ENCODE measurements at regions not wholly inside any gene's neighbourhood (a gene's known extent, or its start where the extent isn't known, plus 50 kb on each side); places are given as distances from the start of the nearest gene placed in this dataset.

- DNase-seq (ENCODE audit: low read depth in 4 of 4, low spot score in 3 of 4) = no peak
Measured at GRCh38 chr10:78155722-78156121, 122.1 kb downstream of the RPS24 start.

GRCh38 chr10:78160591-78160990 is 126.9 kb downstream of the RPS24 start:
- no peak for DNase-seq (ENCODE audit: low read depth in 4 of 4, low spot score in 3 of 4)

- no peak for DNase-seq (ENCODE audit: low read depth in 4 of 4, low spot score in 3 of 4)
Measured at GRCh38 chr10:78162853-78163252, 129.2 kb downstream of the RPS24 start.

- DNase-seq (ENCODE audit: low read depth in 4 of 4, low spot score in 3 of 4) = no peak
Measured at GRCh38 chr10:78164702-78165101, 131.0 kb downstream of the RPS24 start.

GRCh38 chr10:78165172-78165571 is 131.5 kb downstream of the RPS24 start:
- DNase-seq (ENCODE audit: low read depth in 4 of 4, low spot score in 3 of 4) = no peak

GRCh38 chr10:78165617-78166016 is 132.0 kb downstream of the RPS24 start:
- DNase-seq (ENCODE audit: low read depth in 4 of 4, low spot score in 3 of 4) = no peak

GRCh38 chr10:78166261-78166660 is 132.6 kb downstream of the RPS24 start:
- no peak for DNase-seq (ENCODE audit: low read depth in 4 of 4, low spot score in 3 of 4)

GRCh38 chr10:78169214-78169613 is 135.6 kb downstream of the RPS24 start:
- no peak for DNase-seq (ENCODE audit: low read depth in 4 of 4, low spot score in 3 of 4)

- DNase-seq (ENCODE audit: low read depth in 4 of 4, low spot score in 3 of 4) = no peak
Measured at GRCh38 chr10:78170026-78170475, 136.4 kb downstream of the RPS24 start.

- no peak for DNase-seq (ENCODE audit: low read depth in 4 of 4, low spot score in 3 of 4)
Measured at GRCh38 chr10:78171633-78172400, 138.2 kb downstream of the RPS24 start.

GRCh38 chr10:78173360-78174015 is 139.8 kb downstream of the RPS24 start:
- no peak for DNase-seq (ENCODE audit: low read depth in 4 of 4, low spot score in 3 of 4)

- no peak for DNase-seq (ENCODE audit: low read depth in 4 of 4, low spot score in 3 of 4)
Measured at GRCh38 chr10:78175444-78176015, 141.9 kb downstream of the RPS24 start.

- DNase-seq (ENCODE audit: low read depth in 4 of 4, low spot score in 3 of 4) = no peak
Measured at GRCh38 chr10:78176320-78177317, 143.0 kb downstream of the RPS24 start.

GRCh38 chr10:78177491-78178185 is 144.0 kb downstream of the RPS24 start:
- DNase-seq (ENCODE audit: low read depth in 4 of 4, low spot score in 3 of 4) = no peak

GRCh38 chr10:78178397-78178796 is 144.7 kb downstream of the RPS24 start:
- no peak for DNase-seq (ENCODE audit: low read depth in 4 of 4, low spot score in 3 of 4)

- no peak for DNase-seq (ENCODE audit: low read depth in 4 of 4, low spot score in 3 of 4)
Measured at GRCh38 chr10:78178940-78179339, 145.3 kb downstream of the RPS24 start.

- DNase-seq (ENCODE audit: low read depth in 4 of 4, low spot score in 3 of 4) = no peak
Measured at GRCh38 chr10:78179886-78180705, 146.4 kb downstream of the RPS24 start.

- DNase-seq (ENCODE audit: low read depth in 4 of 4, low spot score in 3 of 4) = no peak
Measured at GRCh38 chr10:78181381-78182055, 147.9 kb downstream of the RPS24 start.

GRCh38 chr10:78182841-78183240 is 149.2 kb downstream of the RPS24 start:
- no peak for DNase-seq (ENCODE audit: low read depth in 4 of 4, low spot score in 3 of 4)

All from left renal pelvis (tissue), 4 donors.